ENCODE measurements at regions not wholly inside any gene's neighbourhood (a gene's known extent, or its start where the extent isn't known, plus 50 kb on each side); places are given as distances from the start of the nearest gene placed in this dataset.

- DNase-seq, result no peak
Observed at GRCh38 chr3:182233405-182233804, 521.7 kb downstream of the SOX2 start.

- DNase-seq, result no peak
Observed at GRCh38 chr3:182233957-182234356, 522.2 kb downstream of the SOX2 start.

- no peak for DNase-seq
Observed at GRCh38 chr3:182234881-182235280, 523.2 kb downstream of the SOX2 start.

- DNase-seq, result no peak
Observed at GRCh38 chr3:182235504-182235903, 523.8 kb downstream of the SOX2 start.

GRCh38 chr3:182238126-182238525 lies 526.4 kb downstream of the SOX2 start:
- no peak for DNase-seq

GRCh38 chr3:182239316-182239715 lies 527.6 kb downstream of the SOX2 start:
- no peak for DNase-seq

- no peak for DNase-seq
Observed at GRCh38 chr3:182240474-182240873, 528.7 kb downstream of the SOX2 start.

GRCh38 chr3:182241196-182241765 lies 529.6 kb downstream of the SOX2 start:
- DNase-seq, result no peak

GRCh38 chr3:182241766-182242488 lies 530.2 kb downstream of the SOX2 start:
- DNase-seq, result no peak

- DNase-seq, result no peak
Observed at GRCh38 chr3:182242489-182242942, 530.8 kb downstream of the SOX2 start.

- DNase-seq, result no peak
Observed at GRCh38 chr3:182243625-182244024, 531.9 kb downstream of the SOX2 start.

GRCh38 chr3:182244222-182244971 lies 532.7 kb downstream of the SOX2 start:
- no peak for DNase-seq

- no peak for DNase-seq
Observed at GRCh38 chr3:182245059-182245458, 533.3 kb downstream of the SOX2 start.

GRCh38 chr3:182246870-182247269 lies 535.1 kb downstream of the SOX2 start:
- no peak for DNase-seq

- no peak for DNase-seq
Observed at GRCh38 chr3:182248349-182248880, 536.7 kb downstream of the SOX2 start.

GRCh38 chr3:182252802-182253201 lies 540.5 kb upstream of the ATP11B start:
- no peak for DNase-seq

GRCh38 chr3:182255158-182255557 lies 538.1 kb upstream of the ATP11B start:
- no peak for DNase-seq

GRCh38 chr3:182257361-182257760 lies 535.9 kb upstream of the ATP11B start:
- DNase-seq, result no peak

- no peak for DNase-seq
Observed at GRCh38 chr3:182258538-182259177, 534.6 kb upstream of the ATP11B start.

- no peak for DNase-seq
Observed at GRCh38 chr3:182259579-182259978, 533.7 kb upstream of the ATP11B start.

GRCh38 chr3:182261041-182261440 lies 532.3 kb upstream of the ATP11B start:
- DNase-seq, result no peak

GRCh38 chr3:182268711-182269110 lies 524.6 kb upstream of the ATP11B start:
- no peak for DNase-seq

GRCh38 chr3:182276512-182276911 lies 516.8 kb upstream of the ATP11B start:
- no peak for DNase-seq
